IPS-NIHi7 (cell line): ENCODE measurements at regions not wholly inside any gene's neighbourhood (a gene's known extent, or its start where the extent isn't known, plus 50 kb on each side); places are given as distances from the start of the nearest gene placed in this dataset.

ENCODE experiments used
- DNase-seq: peaks from one replicate; pipeline ENCODE4 v3.0.0; 2012; ENCODE audit warnings: mixed read lengths; ENCODE audit errors: extremely low spot score

GRCh38 chr2:209367075-209367747, 56.6 kb upstream of the MAP2 start:
- no peak for DNase-seq

GRCh38 chr2:209368406-209368805, 55.4 kb upstream of the MAP2 start:
- no peak for DNase-seq

GRCh38 chr2:209368914-209369313, 54.9 kb upstream of the MAP2 start:
- DNase-seq = no peak

- no peak for DNase-seq
These were observed 54.2 kb upstream of the MAP2 start for GRCh38 chr2:209369656-209370055.

- no peak for DNase-seq
These were observed 52.4 kb upstream of the MAP2 start for GRCh38 chr2:209371407-209371806.
